GM12878 (cell line): ENCODE measurements at regions not wholly inside any gene's neighbourhood (a gene's known extent, or its start where the extent isn't known, plus 50 kb on each side); places are given as distances from the start of the nearest gene placed in this dataset.

Experiments used
- IKZF1 ChIP-seq: fragments of 450-650 bp; conservative IDR thresholded peaks from 2 replicates; pipeline ENCODE4 v1.6.1; 2017; ENCODE audit warnings: antibody characterized with exemption, mild to moderate bottlenecking
- REST ChIP-seq: IDR thresholded peaks from 2 replicates; pipeline ENCODE4 v1.6.1; 2012; ENCODE audit warnings: mild to moderate bottlenecking, low read depth, low read length
- ZNF384 ChIP-seq: IDR thresholded peaks from 2 replicates; pipeline ENCODE4 v1.6.1; 2012; ENCODE audit warnings: low read depth, mild to moderate bottlenecking, low read length, improper control_type of control experiment, borderline replicate concordance
- TF ChIP-seq, protein P1 (sequence below): IDR thresholded peaks from 2 replicates; pipeline ENCODE4 v1.6.1; 2012; ENCODE audit warnings: low read depth, low read length, improper control_type of control experiment
- TF ChIP-seq, protein P2 (sequence below): fragments of 450-650 bp; IDR thresholded peaks from 2 replicates; pipeline ENCODE4 v1.6.1; 2017; ENCODE audit warnings: antibody characterized with exemption, mild to moderate bottlenecking, moderate library complexity

GRCh38 chr2:155747531-155747930 is 585.0 kb downstream of the NR4A2 start (continued):
- no peak for TF ChIP-seq REST
- TF ChIP-seq, protein P1, sequence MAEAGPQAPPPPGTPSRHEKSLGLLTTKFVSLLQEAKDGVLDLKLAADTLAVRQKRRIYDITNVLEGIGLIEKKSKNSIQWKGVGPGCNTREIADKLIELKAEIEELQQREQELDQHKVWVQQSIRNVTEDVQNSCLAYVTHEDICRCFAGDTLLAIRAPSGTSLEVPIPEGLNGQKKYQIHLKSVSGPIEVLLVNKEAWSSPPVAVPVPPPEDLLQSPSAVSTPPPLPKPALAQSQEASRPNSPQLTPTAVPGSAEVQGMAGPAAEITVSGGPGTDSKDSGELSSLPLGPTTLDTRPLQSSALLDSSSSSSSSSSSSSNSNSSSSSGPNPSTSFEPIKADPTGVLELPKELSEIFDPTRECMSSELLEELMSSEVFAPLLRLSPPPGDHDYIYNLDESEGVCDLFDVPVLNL, result no peak
- TF ChIP-seq, protein P2, sequence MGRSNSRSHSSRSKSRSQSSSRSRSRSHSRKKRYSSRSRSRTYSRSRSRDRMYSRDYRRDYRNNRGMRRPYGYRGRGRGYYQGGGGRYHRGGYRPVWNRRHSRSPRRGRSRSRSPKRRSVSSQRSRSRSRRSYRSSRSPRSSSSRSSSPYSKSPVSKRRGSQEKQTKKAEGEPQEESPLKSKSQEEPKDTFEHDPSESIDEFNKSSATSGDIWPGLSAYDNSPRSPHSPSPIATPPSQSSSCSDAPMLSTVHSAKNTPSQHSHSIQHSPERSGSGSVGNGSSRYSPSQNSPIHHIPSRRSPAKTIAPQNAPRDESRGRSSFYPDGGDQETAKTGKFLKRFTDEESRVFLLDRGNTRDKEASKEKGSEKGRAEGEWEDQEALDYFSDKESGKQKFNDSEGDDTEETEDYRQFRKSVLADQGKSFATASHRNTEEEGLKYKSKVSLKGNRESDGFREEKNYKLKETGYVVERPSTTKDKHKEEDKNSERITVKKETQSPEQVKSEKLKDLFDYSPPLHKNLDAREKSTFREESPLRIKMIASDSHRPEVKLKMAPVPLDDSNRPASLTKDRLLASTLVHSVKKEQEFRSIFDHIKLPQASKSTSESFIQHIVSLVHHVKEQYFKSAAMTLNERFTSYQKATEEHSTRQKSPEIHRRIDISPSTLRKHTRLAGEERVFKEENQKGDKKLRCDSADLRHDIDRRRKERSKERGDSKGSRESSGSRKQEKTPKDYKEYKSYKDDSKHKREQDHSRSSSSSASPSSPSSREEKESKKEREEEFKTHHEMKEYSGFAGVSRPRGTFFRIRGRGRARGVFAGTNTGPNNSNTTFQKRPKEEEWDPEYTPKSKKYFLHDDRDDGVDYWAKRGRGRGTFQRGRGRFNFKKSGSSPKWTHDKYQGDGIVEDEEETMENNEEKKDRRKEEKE, result no peak
- TF ChIP-seq ZNF384, result no peak
- no peak for TF ChIP-seq IKZF1
